ENCODE measurements at regions not wholly inside any gene's neighbourhood (a gene's known extent, or its start where the extent isn't known, plus 50 kb on each side); places are given as distances from the start of the nearest gene placed in this dataset.
"Not testable (repeated sequence)": the region's sequence is repeated elsewhere in the genome, so short reads cannot be mapped to it uniquely, and the experiment has no call there.

GRCh38 chr20:43375591-43375990 lies 82.1 kb upstream of the SRSF6 start:
- in situ Hi-C loops (cut with HindIII; ENCODE audit: low sequenced_read_pairs), result no loop called here
- DNase-seq (ENCODE audit: low spot score), result no peak

GRCh38 chr20:43372051-43372450 lies 85.6 kb upstream of the SRSF6 start:
- no peak for DNase-seq (ENCODE audit: low spot score)
- in situ Hi-C loops (cut with HindIII; ENCODE audit: low sequenced_read_pairs), result no loop called here

- in situ Hi-C loops (cut with HindIII; ENCODE audit: low sequenced_read_pairs), result no loop called here
- DNase-seq (ENCODE audit: low spot score), result no peak
These were observed 92.0 kb upstream of the SRSF6 start for GRCh38 chr20:43365691-43366090.

GRCh38 chr20:43364001-43364400 lies 93.7 kb upstream of the SRSF6 start:
- no peak for DNase-seq (ENCODE audit: low spot score)
- in situ Hi-C loops (cut with HindIII; ENCODE audit: low sequenced_read_pairs), result no loop called here

- in situ Hi-C loops (cut with HindIII; ENCODE audit: low sequenced_read_pairs), result no loop called here
- DNase-seq (ENCODE audit: low spot score), result no peak
These were observed 94.2 kb upstream of the SRSF6 start for GRCh38 chr20:43363506-43363905.

GRCh38 chr20:43361526-43361925 lies 96.2 kb upstream of the SRSF6 start:
- DNase-seq (ENCODE audit: low spot score), result no peak
- in situ Hi-C loops (cut with HindIII; ENCODE audit: low sequenced_read_pairs), result no loop called here

- DNase-seq (ENCODE audit: low spot score), result no peak
- in situ Hi-C loops (cut with HindIII; ENCODE audit: low sequenced_read_pairs), result no loop called here
These were observed 97.7 kb upstream of the SRSF6 start for GRCh38 chr20:43360016-43360415.

GRCh38 chr20:43358811-43359210 lies 98.9 kb upstream of the SRSF6 start:
- DNase-seq (ENCODE audit: low spot score), result no peak
- in situ Hi-C loops (cut with HindIII; ENCODE audit: low sequenced_read_pairs), result no loop called here

GRCh38 chr20:43357352-43357751 lies 100.3 kb upstream of the SRSF6 start:
- in situ Hi-C loops (cut with HindIII; ENCODE audit: low sequenced_read_pairs), result no loop called here
- no peak for DNase-seq (ENCODE audit: low spot score)

GRCh38 chr20:43355610-43356009 lies 102.1 kb upstream of the SRSF6 start:
- no peak for DNase-seq (ENCODE audit: low spot score)
- in situ Hi-C loops (cut with HindIII; ENCODE audit: low sequenced_read_pairs), result no loop called here

GRCh38 chr20:43352996-43353395 lies 104.7 kb upstream of the SRSF6 start:
- DNase-seq (ENCODE audit: low spot score), result no peak
- in situ Hi-C loops (cut with HindIII; ENCODE audit: low sequenced_read_pairs), result no loop called here

- in situ Hi-C loops (cut with HindIII; ENCODE audit: low sequenced_read_pairs), result not testable (repeated sequence)
These were observed 107.0 kb upstream of the SRSF6 start for GRCh38 chr20:43350694-43351093.

GRCh38 chr20:43349841-43350240 lies 107.9 kb upstream of the SRSF6 start:
- no peak for DNase-seq (ENCODE audit: low spot score)
- in situ Hi-C loops (cut with HindIII; ENCODE audit: low sequenced_read_pairs), result no loop called here

More at GRCh38 chr20:43350694-43351093, 107.0 kb upstream of the SRSF6 start:
- DNase-seq (ENCODE audit: low spot score), result not testable (repeated sequence)

- in situ Hi-C loops (cut with HindIII; ENCODE audit: low sequenced_read_pairs), result not testable (repeated sequence)
These were observed 109.9 kb upstream of the SRSF6 start for GRCh38 chr20:43347839-43348238.

GRCh38 chr20:43345676-43346075 lies 112.0 kb upstream of the SRSF6 start:
- no peak for DNase-seq (ENCODE audit: low spot score)
- in situ Hi-C loops (cut with HindIII; ENCODE audit: low sequenced_read_pairs), result no loop called here

More at GRCh38 chr20:43347839-43348238, 109.9 kb upstream of the SRSF6 start:
- DNase-seq (ENCODE audit: low spot score), result not testable (repeated sequence)

GRCh38 chr20:43341511-43341910 lies 116.2 kb upstream of the SRSF6 start:
- DNase-seq (ENCODE audit: low spot score), result no peak
- in situ Hi-C loops (cut with HindIII; ENCODE audit: low sequenced_read_pairs), result no loop called here

- in situ Hi-C loops (cut with HindIII; ENCODE audit: low sequenced_read_pairs), result no loop called here
- no peak for DNase-seq (ENCODE audit: low spot score)
These were observed 120.7 kb upstream of the SRSF6 start for GRCh38 chr20:43337036-43337435.

- in situ Hi-C loops (cut with HindIII; ENCODE audit: low sequenced_read_pairs), result no loop called here
- DNase-seq (ENCODE audit: low spot score), result no peak
These were observed 123.6 kb upstream of the SRSF6 start for GRCh38 chr20:43334080-43334479.

GRCh38 chr20:43331906-43332305 lies 125.8 kb upstream of the SRSF6 start:
- in situ Hi-C loops (cut with HindIII; ENCODE audit: low sequenced_read_pairs), result no loop called here
- no peak for DNase-seq (ENCODE audit: low spot score)

- in situ Hi-C loops (cut with HindIII; ENCODE audit: low sequenced_read_pairs), result no loop called here
- no peak for DNase-seq (ENCODE audit: low spot score)
These were observed 129.0 kb upstream of the SRSF6 start for GRCh38 chr20:43328697-43329096.

GRCh38 chr20:43327234-43327633 lies 130.5 kb upstream of the SRSF6 start:
- in situ Hi-C loops (cut with HindIII; ENCODE audit: low sequenced_read_pairs); DNase-seq (ENCODE audit: low spot score): not testable (repeated sequence)

- in situ Hi-C loops (cut with HindIII; ENCODE audit: low sequenced_read_pairs), result no loop called here
- no peak for DNase-seq (ENCODE audit: low spot score)
These were observed 131.8 kb upstream of the SRSF6 start for GRCh38 chr20:43325926-43326325.

Measured in G401 (cell line).